IMR-90 (cell line): ENCODE measurements at regions not wholly inside any gene's neighbourhood (a gene's known extent, or its start where the extent isn't known, plus 50 kb on each side); places are given as distances from the start of the nearest gene placed in this dataset.

Source experiments
- ATAC-seq: fragments of 200-7000 bp; cut with Tn5 transposase; 2 replicates; pipeline ENCODE4 v1.9.1; 2020; ENCODE audit warnings: low read depth, mild to moderate bottlenecking, moderate library complexity
- BruUV-seq: library from RNA; stranded (reverse); fragments of 400-500 nt; replicated peaks from 2 replicates; lab custom pipeline; 2021; lab: Mats Ljungman, UMichigan
- CTCF ChIA-PET: fragments of 300-600 bp; formaldehyde crosslinking; extraction: SDS; loops from one replicate; lab custom pipeline; 2021; ENCODE audit warnings: antibody characterized with exemption; lab: Yijun Ruan, JAX
- POLR2A ChIA-PET: fragments of 300-600 bp; sonication (Branson Sonifier 250); formaldehyde crosslinking; loops from one replicate; lab custom pipeline; 2022; ENCODE audit warnings: antibody characterized with exemption; ENCODE audit not compliant: unreplicated experiment; lab: Charles Lee
- DNase-seq: peaks from one replicate; pipeline ENCODE4 v3.0.0; 2013
- H2AFZ ChIP-seq: replicated peaks from 2 replicates; pipeline ENCODE3; 2013; ENCODE audit warnings: low read length, mild to moderate bottlenecking; ENCODE audit not compliant: poor library complexity
- H2AK5ac ChIP-seq: 2 replicates; pipeline ENCODE4 v1.6.1; 2013; ENCODE audit warnings: low read depth, low read length, inconsistent platforms
- H2AK9ac ChIP-seq: replicated peaks from 2 replicates; pipeline ENCODE3; 2013; ENCODE audit warnings: mild to moderate bottlenecking, low read depth, low read length, moderate library complexity; ENCODE audit not compliant: poor library complexity
- H2BK120ac ChIP-seq: 2 replicates; pipeline ENCODE4 v1.6.1; 2013; ENCODE audit warnings: low read depth, low read length, inconsistent platforms
- H2BK15ac ChIP-seq: 3 replicates; pipeline ENCODE4 v1.6.1; 2013; ENCODE audit warnings: low read depth, low read length, inconsistent platforms
- H2BK20ac ChIP-seq: 2 replicates; pipeline ENCODE4 v1.6.1; 2013; ENCODE audit warnings: low read depth, mild to moderate bottlenecking, inconsistent platforms, low read length, moderate library complexity
- H2BK5ac ChIP-seq: 2 replicates; pipeline ENCODE4 v1.6.1; 2013; ENCODE audit warnings: mild to moderate bottlenecking, low read depth, low read length, inconsistent platforms; ENCODE audit not compliant: poor library complexity, severe bottlenecking
- H3K14ac ChIP-seq: replicated peaks from 2 replicates; pipeline ENCODE4 v1.6.1; 2013; ENCODE audit warnings: low read depth, low read length, inconsistent platforms
- H3K18ac ChIP-seq: 2 replicates; pipeline ENCODE4 v1.6.1; 2013; ENCODE audit warnings: low read depth, low read length, control low read depth
- H3K23ac ChIP-seq: 2 replicates; pipeline ENCODE4 v1.6.1; 2013; ENCODE audit warnings: low read depth, low read length, inconsistent platforms
- H3K27ac ChIP-seq: 2 replicates; pipeline ENCODE4 v1.5.1; 2013; ENCODE audit warnings: mild to moderate bottlenecking, control low read depth, low read length; ENCODE audit not compliant: insufficient read depth
- H3K27me3 ChIP-seq: 2 replicates; pipeline ENCODE4 v1.6.1; 2013; ENCODE audit warnings: low read length; ENCODE audit not compliant: control insufficient read depth, insufficient read depth
- H3K36me3 ChIP-seq: 2 replicates; pipeline ENCODE4 v1.6.1; 2013; ENCODE audit warnings: low read length, mixed read lengths; ENCODE audit not compliant: control insufficient read depth, insufficient read depth
- H3K4ac ChIP-seq: 2 replicates; pipeline ENCODE4 v1.6.1; 2013; ENCODE audit warnings: low read depth, low read length, inconsistent platforms
- H3K4me1 ChIP-seq: 2 replicates; pipeline ENCODE4 v1.6.1; 2013; ENCODE audit warnings: low read length, mixed read lengths; ENCODE audit not compliant: control insufficient read depth, insufficient read depth
- H3K4me2 ChIP-seq: 2 replicates; pipeline ENCODE4 v1.6.1; 2013; ENCODE audit warnings: low read depth, mild to moderate bottlenecking, control low read depth, low read length, moderate library complexity
- H3K4me3 ChIP-seq: 2 replicates; pipeline ENCODE4 v1.5.1; 2013; ENCODE audit warnings: low read depth, mild to moderate bottlenecking, control low read depth, low read length, moderate library complexity; ENCODE audit not compliant: insufficient read depth
- H3K56ac ChIP-seq: 2 replicates; pipeline ENCODE4 v1.6.1; 2013; ENCODE audit warnings: low read length, inconsistent platforms; ENCODE audit not compliant: insufficient read depth; ENCODE audit errors: extremely low read depth
- H3K79me1 ChIP-seq, 2 experiments: 2 replicates each; pipeline ENCODE4 v1.6.1; 2013; ENCODE audit warnings: low read length in 2 of 2, inconsistent platforms in 1 of 2, low read depth in 1 of 2
- H3K9ac ChIP-seq: 2 replicates; pipeline ENCODE4 v1.6.1; 2013; ENCODE audit warnings: low read depth, low read length, control low read depth
- H3K9me1 ChIP-seq: 2 replicates; pipeline ENCODE4 v1.6.1; 2013; ENCODE audit warnings: low read length, inconsistent platforms; ENCODE audit not compliant: insufficient read depth
- H3K9me3 ChIP-seq: 2 replicates; pipeline ENCODE4 v1.6.1; 2013; ENCODE audit warnings: low read length; ENCODE audit not compliant: control insufficient read depth, insufficient read depth
- H4K20me1 ChIP-seq: 2 replicates; pipeline ENCODE4 v1.6.1; 2013; ENCODE audit warnings: low read length, inconsistent platforms; ENCODE audit not compliant: insufficient read depth
- H4K5ac ChIP-seq: 2 replicates; pipeline ENCODE4 v1.6.1; 2013; ENCODE audit warnings: mild to moderate bottlenecking, low read depth, low read length, control low read depth
- H4K8ac ChIP-seq, 2 experiments: 2 replicates each; pipeline ENCODE4 v1.6.1; 2013; ENCODE audit warnings: low read depth in 2 of 2, low read length in 2 of 2, control low read depth in 1 of 2, inconsistent platforms in 1 of 2
- H4K91ac ChIP-seq: 2 replicates; pipeline ENCODE4 v1.6.1; 2013; ENCODE audit warnings: low read depth, low read length, inconsistent platforms; ENCODE audit not compliant: insufficient read depth
- CHD1 ChIP-seq: IDR thresholded peaks from 2 replicates; pipeline ENCODE4 v1.6.1; 2012; ENCODE audit warnings: low read depth, low read length, improper control_type of control experiment
- FOS ChIP-seq: fragments of 150-350 bp; IDR thresholded peaks from 2 replicates; pipeline ENCODE4 v1.6.1; 2016; ENCODE audit warnings: low read depth, low read length
- MAFK ChIP-seq: IDR thresholded peaks from 2 replicates; pipeline ENCODE4 v1.6.1; 2012; ENCODE audit warnings: low read depth, low read length, improper control_type of control experiment
- MAZ ChIP-seq: IDR thresholded peaks from 2 replicates; pipeline ENCODE4 v1.6.1; 2012; ENCODE audit warnings: low read depth, mild to moderate bottlenecking, low read length, improper control_type of control experiment, moderate library complexity, borderline replicate concordance
- MXI1 ChIP-seq: IDR thresholded peaks from 2 replicates; pipeline ENCODE4 v1.6.1; 2012; ENCODE audit warnings: low read depth, mild to moderate bottlenecking, low read length, moderate library complexity, borderline replicate concordance
- NFE2L2 ChIP-seq: fragments of 150-350 bp; IDR thresholded peaks from 2 replicates; pipeline ENCODE4 v1.6.1; 2016; ENCODE audit warnings: low read depth, mild to moderate bottlenecking, low read length
- POLR2A ChIP-seq: IDR thresholded peaks from 2 replicates; pipeline ENCODE4 v1.6.1; 2012; ENCODE audit warnings: mild to moderate bottlenecking, low read depth, low read length
- RAD21 ChIP-seq: IDR thresholded peaks from 2 replicates; pipeline ENCODE4 v1.6.1; 2012; ENCODE audit warnings: low read length, improper control_type of control experiment
- RFX5 ChIP-seq: IDR thresholded peaks from 2 replicates; pipeline ENCODE4 v1.8.0; 2012; ENCODE audit warnings: low read depth, mild to moderate bottlenecking, low read length, moderate library complexity
- SMC3 ChIP-seq: fragments of 150-350 bp; IDR thresholded peaks from 2 replicates; pipeline ENCODE4 v1.6.1; 2016; ENCODE audit warnings: low read depth, mild to moderate bottlenecking, antibody characterized with exemption, low read length, moderate library complexity
- WGBS, 2 experiments: methylation state at CpG; one replicate each; pipeline versions ENCODE4 v1.1.5 to v1.1.7; 2013; ENCODE audit warnings: missing lambda C conversion rate in 2 of 2; ENCODE audit not compliant: insufficient read length in 1 of 2; ENCODE audit errors: extremely low coverage in 2 of 2; 5-methylcytosine and 5-hydroxymethylcytosine counted together
- dilution Hi-C: fragments of 300-500 bp; cut with HindIII; formaldehyde crosslinking; loops from one replicate; pipeline ENCODE4 v1.14.3; 2018; ENCODE audit warnings: low sequenced_read_pairs; ENCODE audit not compliant: unreplicated experiment
- in situ Hi-C: fragments of 300-500 bp; cut with MboI; formaldehyde crosslinking; loops from 3 replicates; pipeline ENCODE4 v1.14.3; 2019; ENCODE audit warnings: low sequenced_read_pairs, inconsistent platforms, mixed read lengths
- intact Hi-C: fragments of 100-400 bp; cut with micrococcal nuclease; formaldehyde crosslinking; loops from 2 replicates; pipeline ENCODE4 v1.10.0; 2022
- TF ChIP-seq, protein P1 (sequence below): conservative IDR thresholded peaks from 2 replicates; pipeline ENCODE4 v1.5.1; 2012; ENCODE audit warnings: mild to moderate bottlenecking, low read depth, low read length, improper control_type of control experiment
- TF ChIP-seq, protein P2 (sequence below): fragments of 150-350 bp; IDR thresholded peaks from 2 replicates; pipeline ENCODE4 v1.6.1; 2017; ENCODE audit warnings: mild to moderate bottlenecking, antibody characterized with exemption, low read length, low read depth
- TF ChIP-seq, protein P3 (sequence below): fragments of 150-350 bp; IDR thresholded peaks from 2 replicates; pipeline ENCODE4 v1.6.1; 2016; ENCODE audit warnings: low read depth, mild to moderate bottlenecking, low read length, moderate library complexity, borderline replicate concordance

DNA sequence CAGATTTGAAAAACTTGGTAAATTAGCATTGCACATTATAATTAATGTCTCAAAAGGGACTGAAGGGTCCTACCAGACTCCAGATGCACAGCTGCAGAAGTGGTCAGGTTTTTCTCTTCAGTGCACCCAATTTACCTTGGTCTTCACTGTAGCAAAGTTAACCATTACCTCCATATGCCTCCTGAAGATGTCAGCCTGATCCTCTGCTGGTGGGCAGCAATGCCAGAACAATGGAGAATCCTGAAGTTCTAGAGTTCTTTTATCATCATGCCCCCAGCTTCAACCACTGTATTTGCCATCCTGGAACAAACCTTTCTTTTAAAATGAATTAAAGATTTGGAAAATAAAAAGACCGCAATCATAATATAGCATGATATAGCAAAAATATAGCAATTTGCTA is 1774.8 kb upstream of the CELF4 start:
- DNase-seq = no peak
- H3K36me3 ChIP-seq = no peaks in the 10 kb centered on the region
- CTCF ChIA-PET = no interaction called here
- no peak overlapping the region for H3K56ac ChIP-seq
- no CpG with 5 or more reads among the region's 1 CpG for WGBS, 2 experiments
- H3K4me1 ChIP-seq = no peaks in the 10 kb centered on the region
- no peak overlapping the region for H2AFZ ChIP-seq
- intact Hi-C loops (no loop called here), in situ Hi-C loops (no loop called here), dilution Hi-C loops (no loop called here)
- H3K27me3 ChIP-seq = no peaks in the 10 kb centered on the region
- no peaks in the 10 kb centered on the region for H3K79me1 ChIP-seq
- no peak overlapping the region for H3K4ac ChIP-seq
- no peak overlapping the region for H3K14ac ChIP-seq
- H4K8ac ChIP-seq = no peak overlapping the region
- no peak overlapping the region for H2BK20ac ChIP-seq
- no peaks in the 10 kb centered on the region for H4K20me1 ChIP-seq
- no peaks in the 10 kb centered on the region for H3K9me1 ChIP-seq
- no peak for ATAC-seq
- H2BK5ac ChIP-seq = no peak overlapping the region
- no peak overlapping the region for H2AK9ac ChIP-seq
- no peak overlapping the region for H2AK5ac ChIP-seq
- no peak overlapping the region for H3K4me3 ChIP-seq
- H3K23ac ChIP-seq = no peak overlapping the region
- H2BK120ac ChIP-seq = no peak overlapping the region
- H4K91ac ChIP-seq = no peak overlapping the region
- H3K18ac ChIP-seq = no peak overlapping the region
- H3K9ac ChIP-seq = no peak overlapping the region
- TF ChIP-seq, protein P1, sequence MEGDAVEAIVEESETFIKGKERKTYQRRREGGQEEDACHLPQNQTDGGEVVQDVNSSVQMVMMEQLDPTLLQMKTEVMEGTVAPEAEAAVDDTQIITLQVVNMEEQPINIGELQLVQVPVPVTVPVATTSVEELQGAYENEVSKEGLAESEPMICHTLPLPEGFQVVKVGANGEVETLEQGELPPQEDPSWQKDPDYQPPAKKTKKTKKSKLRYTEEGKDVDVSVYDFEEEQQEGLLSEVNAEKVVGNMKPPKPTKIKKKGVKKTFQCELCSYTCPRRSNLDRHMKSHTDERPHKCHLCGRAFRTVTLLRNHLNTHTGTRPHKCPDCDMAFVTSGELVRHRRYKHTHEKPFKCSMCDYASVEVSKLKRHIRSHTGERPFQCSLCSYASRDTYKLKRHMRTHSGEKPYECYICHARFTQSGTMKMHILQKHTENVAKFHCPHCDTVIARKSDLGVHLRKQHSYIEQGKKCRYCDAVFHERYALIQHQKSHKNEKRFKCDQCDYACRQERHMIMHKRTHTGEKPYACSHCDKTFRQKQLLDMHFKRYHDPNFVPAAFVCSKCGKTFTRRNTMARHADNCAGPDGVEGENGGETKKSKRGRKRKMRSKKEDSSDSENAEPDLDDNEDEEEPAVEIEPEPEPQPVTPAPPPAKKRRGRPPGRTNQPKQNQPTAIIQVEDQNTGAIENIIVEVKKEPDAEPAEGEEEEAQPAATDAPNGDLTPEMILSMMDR = no peak
- TF ChIP-seq POLR2A = no peak
- TF ChIP-seq, protein P2, sequence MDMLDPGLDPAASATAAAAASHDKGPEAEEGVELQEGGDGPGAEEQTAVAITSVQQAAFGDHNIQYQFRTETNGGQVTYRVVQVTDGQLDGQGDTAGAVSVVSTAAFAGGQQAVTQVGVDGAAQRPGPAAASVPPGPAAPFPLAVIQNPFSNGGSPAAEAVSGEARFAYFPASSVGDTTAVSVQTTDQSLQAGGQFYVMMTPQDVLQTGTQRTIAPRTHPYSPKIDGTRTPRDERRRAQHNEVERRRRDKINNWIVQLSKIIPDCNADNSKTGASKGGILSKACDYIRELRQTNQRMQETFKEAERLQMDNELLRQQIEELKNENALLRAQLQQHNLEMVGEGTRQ = no peak
- TF ChIP-seq MAZ = no peak
- no peak for TF ChIP-seq NFE2L2
- TF ChIP-seq MAFK = no peak
- no peak for TF ChIP-seq MXI1
- TF ChIP-seq CHD1 = no peak
- no peak for TF ChIP-seq SMC3
- TF ChIP-seq RFX5 = no peak
- no peak for TF ChIP-seq RAD21
- TF ChIP-seq FOS = no peak
- TF ChIP-seq, protein P3, sequence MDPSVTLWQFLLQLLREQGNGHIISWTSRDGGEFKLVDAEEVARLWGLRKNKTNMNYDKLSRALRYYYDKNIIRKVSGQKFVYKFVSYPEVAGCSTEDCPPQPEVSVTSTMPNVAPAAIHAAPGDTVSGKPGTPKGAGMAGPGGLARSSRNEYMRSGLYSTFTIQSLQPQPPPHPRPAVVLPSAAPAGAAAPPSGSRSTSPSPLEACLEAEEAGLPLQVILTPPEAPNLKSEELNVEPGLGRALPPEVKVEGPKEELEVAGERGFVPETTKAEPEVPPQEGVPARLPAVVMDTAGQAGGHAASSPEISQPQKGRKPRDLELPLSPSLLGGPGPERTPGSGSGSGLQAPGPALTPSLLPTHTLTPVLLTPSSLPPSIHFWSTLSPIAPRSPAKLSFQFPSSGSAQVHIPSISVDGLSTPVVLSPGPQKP = no peak
- POLR2A ChIA-PET = no interaction called here
- no TSS peak for BruUV-seq
- H3K27ac ChIP-seq = no peak overlapping the region
- no peaks in the 10 kb centered on the region for H3K9me3 ChIP-seq
- no peak overlapping the region for H4K5ac ChIP-seq
- H3K4me2 ChIP-seq = no peak overlapping the region
- H2BK15ac ChIP-seq = no peak overlapping the region
